OCI-LY7 (cell line): ENCODE measurements at regions not wholly inside any gene's neighbourhood (a gene's known extent, or its start where the extent isn't known, plus 50 kb on each side); places are given as distances from the start of the nearest gene placed in this dataset.
"Not testable (repeated sequence)": the region's sequence is repeated elsewhere in the genome, so short reads cannot be mapped to it uniquely, and the experiment has no call there.

ENCODE experiments used
- CTCF ChIP-seq: fragments of 200-600 bp; sonication (generic); conservative IDR thresholded peaks from 2 replicates; pipeline ENCODE4 v1.5.1; 2014; ENCODE audit warnings: mild to moderate bottlenecking, antibody characterized with exemption, low read length, moderate library complexity, mixed read lengths
- EZH2phosphoT487 ChIP-seq: fragments of 200-600 bp; sonication (generic); IDR thresholded peaks from 2 replicates; pipeline ENCODE4 v1.6.1; 2018; ENCODE audit warnings: low read depth, borderline replicate concordance, mild to moderate bottlenecking, mixed run types, antibody characterized with exemption, low read length, moderate library complexity, mixed read lengths

- not testable (repeated sequence) for TF ChIP-seq CTCF, EZH2phosphoT487
Observed at GRCh38 chr13:65273811-65274420, 1956.2 kb downstream of the PCDH9 start.
